HG02870 (cell line): ENCODE measurements at regions not wholly inside any gene's neighbourhood (a gene's known extent, or its start where the extent isn't known, plus 50 kb on each side); places are given as distances from the start of the nearest gene placed in this dataset.
"Not testable (repeated sequence)": the region's sequence is repeated elsewhere in the genome, so short reads cannot be mapped to it uniquely, and the experiment has no call there.

Experiments used
- ATAC-seq: cut with Tn5 transposase; IDR thresholded peaks from one replicate; pipeline ENCODE4 v1.9.1; 2021; ENCODE audit warnings: mild to moderate bottlenecking, moderate library complexity; ENCODE audit not compliant: unreplicated experiment

GRCh38 chr4:25981749-25982148 is 67.7 kb downstream of the SMIM20 start:
- no peak for ATAC-seq

GRCh38 chr4:25982962-25983361 is 68.9 kb downstream of the SMIM20 start:
- no peak for ATAC-seq

- ATAC-seq: no peak
These were observed 70.2 kb downstream of the SMIM20 start for GRCh38 chr4:25984266-25984665.

GRCh38 chr4:25984796-25985195 is 70.8 kb downstream of the SMIM20 start:
- ATAC-seq: no peak

DNA sequence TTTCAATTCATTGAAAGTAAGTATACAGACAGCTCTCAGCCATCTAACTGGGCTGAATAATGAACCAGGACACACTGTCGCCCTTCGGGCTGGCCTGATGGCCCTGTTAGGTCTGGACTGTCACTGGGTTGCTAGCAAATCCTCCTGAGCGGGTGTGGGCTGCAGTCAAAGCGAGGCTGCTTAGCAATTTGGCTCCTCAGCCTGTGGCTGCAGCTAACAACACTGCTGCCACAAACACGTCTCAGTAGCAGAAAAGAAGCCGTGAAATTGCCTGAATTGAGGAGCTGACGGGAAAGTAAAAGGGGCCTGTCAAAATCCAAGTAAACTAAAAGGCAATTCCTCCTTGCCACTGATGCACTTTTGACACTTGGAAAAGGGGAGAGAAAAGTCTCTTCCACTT is 72.8 kb downstream of the SMIM20 start:
- ATAC-seq: no peak

GRCh38 chr4:25991340-25991739 is 77.3 kb downstream of the SMIM20 start:
- ATAC-seq: no peak

DNA sequence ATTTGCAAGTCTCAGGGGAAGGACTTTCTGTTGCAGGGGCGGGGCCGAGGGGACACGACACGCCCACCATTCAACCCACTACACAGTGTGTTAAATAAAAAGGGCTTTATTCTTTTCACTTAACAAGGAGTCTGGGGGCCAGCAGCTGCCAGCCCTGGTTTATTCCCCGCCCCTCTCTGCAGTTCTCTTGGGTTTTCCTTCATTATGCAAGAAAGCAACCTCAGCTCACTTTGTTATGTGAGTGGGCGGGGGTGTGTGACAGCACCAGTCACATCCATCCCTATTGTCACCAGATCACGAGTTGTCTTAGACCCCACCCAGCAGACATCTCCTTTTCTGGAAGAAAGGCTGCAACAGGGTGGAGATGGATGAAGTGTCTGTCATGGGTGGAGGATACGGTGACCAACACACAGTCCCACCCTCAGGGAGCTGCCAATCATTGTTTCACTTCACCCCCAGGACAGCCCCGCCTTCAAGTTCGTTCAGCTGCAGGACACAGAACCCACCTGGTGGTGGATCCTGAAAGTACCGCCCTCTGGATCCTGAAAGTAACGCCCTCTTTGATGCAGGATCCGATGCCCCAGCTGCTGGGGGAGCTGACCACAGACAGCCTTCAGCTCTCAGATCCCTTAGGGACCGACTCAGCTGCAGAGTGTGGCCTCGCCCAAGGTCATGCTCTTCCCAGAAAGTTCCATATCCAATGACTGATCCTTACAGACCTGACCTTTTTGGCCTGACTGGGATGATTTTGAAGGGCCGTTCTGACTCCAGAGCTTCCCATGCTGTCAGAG is 79.6 kb downstream of the SMIM20 start:
- ATAC-seq: peak; percentile 71

DNA sequence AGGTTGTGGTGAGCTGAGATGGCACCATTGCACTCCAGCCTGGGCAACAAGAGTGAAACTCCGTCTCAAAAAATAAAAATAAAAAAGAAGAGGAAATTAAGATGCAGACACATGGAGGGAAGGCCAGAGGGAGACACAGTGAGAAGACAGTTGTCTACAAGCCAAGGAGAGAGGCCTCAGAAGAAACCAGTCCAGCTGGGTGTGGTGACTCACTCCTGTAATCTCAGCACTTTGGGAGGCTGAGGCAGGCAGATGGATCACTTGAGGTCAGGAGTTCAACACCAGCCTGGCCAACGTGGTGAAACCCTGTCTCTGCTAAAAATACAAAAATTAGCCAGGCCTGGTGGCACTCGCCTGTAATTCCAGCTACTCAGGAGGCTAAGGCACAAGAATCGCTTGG is 80.6 kb downstream of the SMIM20 start:
- not testable (repeated sequence) for ATAC-seq

- no peak for ATAC-seq
These were observed 86.4 kb downstream of the SMIM20 start for GRCh38 chr4:26000274-26000950.

DNA sequence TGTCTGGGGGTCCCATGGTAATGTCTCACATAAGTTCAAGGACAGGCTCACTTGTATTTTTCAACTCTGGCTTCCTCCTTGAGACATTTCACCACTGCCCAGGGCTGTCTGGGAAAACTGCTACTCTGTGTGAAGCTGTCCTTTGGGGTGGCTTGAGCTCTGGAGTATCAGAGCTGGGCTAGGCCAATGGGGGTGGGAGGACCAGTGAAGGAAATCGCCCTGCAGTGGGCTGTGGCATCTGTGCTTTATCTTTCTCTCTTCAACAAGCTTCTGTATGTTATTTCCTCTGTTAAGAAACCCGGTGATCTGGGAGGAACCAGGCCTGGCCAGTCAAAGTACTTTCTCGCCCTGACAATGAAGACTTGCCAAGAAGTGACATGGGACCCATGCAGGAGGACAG is 87.4 kb downstream of the SMIM20 start:
- no peak for ATAC-seq

DNA sequence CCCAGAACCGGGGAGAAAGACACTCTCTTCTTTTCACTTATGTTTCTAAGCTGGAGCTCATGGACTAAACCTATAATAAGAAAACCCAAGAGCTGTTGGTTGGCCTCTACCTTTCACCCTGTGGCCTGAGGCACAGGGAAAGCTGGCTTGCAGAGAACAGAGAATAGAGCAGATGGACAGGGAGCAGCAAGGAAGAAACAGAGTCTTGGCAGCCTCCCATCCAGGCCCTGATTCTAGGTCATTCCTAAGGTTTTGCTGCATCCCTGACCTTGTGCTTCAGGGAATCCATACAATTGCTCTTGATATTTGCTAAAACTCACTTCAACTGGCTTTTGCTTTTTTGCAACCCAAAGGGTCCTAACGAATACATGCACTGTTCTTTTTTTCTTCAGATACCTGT is 87.8 kb downstream of the SMIM20 start:
- no peak for ATAC-seq

- ATAC-seq: no peak
These were observed 89.0 kb downstream of the SMIM20 start for GRCh38 chr4:26003056-26003455.

DNA sequence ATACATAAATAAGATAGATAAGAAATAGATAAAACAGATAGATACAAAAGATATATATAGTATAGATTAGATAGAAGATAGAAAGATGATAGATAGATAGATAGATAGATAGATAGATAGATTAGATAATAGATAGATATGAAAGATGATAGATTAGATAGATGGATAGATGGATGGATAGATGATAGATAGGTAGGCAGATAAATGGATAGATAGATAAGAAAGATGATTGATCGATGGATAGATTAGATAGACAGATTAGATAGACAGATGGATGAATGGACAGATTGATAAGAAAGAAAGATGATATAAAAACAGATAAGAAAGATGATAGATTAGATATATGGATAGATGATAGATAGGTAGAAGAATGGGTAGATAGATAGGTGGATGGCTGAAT is 90.3 kb downstream of the SMIM20 start:
- no peak for ATAC-seq

DNA sequence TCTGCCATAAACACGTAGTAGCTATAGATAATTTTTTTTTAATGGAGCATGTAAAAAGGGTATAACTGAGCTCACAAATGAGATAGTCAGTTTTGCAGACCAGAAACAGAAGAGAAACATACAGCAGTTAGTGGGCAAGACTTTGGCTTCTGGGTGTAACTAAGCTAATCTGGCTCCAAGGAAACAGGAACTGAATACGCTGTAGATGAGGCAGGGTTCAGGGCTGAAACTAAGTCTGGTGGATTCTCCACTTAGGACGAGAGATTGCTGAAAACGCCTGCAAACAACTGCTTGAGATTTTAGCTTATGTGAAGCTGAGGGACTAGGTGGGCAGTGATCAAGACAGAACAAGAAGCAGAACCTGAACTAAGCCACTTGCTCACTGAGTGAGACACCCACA is 91.7 kb downstream of the SMIM20 start:
- ATAC-seq: no peak

- no peak for ATAC-seq
These were observed 94.7 kb downstream of the SMIM20 start for GRCh38 chr4:26008737-26009136.

DNA sequence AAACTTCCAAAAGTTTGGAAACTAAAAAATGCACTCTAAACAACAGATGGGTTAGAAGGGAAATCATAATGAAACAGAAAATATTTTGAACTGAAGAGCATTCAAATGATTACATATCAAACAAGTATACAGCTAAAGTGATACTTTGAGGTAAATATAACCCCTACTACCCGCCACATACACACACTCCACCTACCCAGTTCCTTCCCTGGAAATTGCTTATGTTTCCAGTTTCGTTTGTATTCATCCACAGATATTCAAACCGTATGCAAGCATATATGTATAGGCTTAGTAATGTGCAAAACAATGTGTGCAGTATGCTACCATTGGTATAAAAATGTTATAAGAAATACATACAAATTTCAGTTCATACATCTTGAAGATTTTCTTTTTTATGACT is 95.5 kb downstream of the SMIM20 start:
- no peak for ATAC-seq

GRCh38 chr4:26010304-26010703 is 96.3 kb downstream of the SMIM20 start:
- ATAC-seq: no peak

GRCh38 chr4:26013629-26014028 is 99.6 kb downstream of the SMIM20 start:
- ATAC-seq: no peak

- no peak for ATAC-seq
These were observed 101.2 kb downstream of the SMIM20 start for GRCh38 chr4:26015133-26015651.

DNA sequence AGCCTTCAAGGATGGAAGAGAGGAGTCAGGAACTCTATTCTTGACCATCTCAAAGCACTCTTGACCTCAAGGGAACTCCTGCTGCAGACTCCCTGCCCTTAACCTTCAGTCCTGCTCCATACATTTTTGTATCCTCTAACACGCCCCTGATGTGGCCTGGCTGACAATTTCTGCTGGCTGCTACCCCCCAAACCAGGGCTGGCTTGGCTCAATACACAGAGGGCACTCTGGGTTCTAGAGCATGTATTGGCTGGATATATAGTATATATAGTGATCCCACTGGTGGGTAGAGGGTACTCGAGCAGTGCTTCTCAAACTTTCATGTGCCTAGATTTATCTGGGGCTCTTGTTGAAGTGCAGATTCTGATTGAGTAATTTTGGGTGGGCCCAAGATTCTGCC is 101.9 kb downstream of the SMIM20 start:
- no peak for ATAC-seq

DNA sequence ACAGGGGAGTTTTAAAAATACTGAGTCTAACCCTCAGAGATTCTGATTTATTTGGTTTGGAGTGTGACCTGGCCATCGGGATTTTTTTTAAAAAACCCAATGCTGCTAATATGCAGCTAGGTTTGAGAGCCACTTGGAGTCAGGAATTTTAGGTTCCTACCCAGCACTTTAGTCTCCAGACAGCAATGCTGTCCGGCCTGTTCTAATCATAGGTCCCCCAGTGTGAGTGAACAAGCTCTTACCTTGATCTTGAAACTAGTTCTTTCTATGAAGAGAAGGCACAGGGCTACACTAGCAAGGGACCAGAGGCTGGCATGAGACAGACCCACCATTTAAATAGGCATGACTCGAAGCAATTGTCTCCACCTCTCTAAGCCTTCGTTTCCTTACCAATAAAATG is 103.5 kb downstream of the SMIM20 start:
- no peak for ATAC-seq

DNA sequence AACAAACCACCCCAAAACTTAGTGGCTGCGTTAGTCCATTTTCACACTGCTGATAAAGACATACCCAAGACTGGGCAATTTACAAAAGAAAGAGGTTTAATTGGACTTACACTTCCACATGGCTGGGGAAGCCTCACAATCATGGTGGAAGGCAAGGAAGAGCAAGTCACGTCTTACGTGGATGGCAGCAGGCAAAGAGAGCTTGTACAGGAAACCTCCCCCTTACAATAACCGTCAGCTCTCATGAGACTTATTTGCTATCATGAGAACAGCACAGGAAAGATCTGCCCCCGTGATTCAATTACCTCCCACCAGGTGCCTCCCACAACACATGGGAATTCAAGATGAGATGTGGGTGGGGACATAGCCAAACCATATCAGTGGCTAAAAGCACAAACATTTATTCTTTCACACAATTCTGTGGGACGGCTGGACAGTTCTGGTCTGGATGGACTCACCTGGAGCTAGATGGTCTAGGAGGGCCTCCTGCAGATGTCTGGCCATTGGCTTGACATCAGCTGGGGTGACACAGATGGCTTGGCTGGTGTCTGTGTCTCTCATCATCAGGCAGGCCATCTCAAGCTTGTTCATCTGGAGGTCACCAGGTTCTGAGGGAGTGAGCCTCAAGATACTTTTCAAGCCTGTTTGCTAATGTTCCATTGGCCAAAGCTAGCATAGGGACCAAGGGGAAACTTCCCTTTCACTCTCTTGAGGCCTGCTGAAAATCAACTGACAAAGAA is 104.1 kb downstream of the SMIM20 start:
- not testable (repeated sequence) for ATAC-seq
